Motor neuron (in vitro differentiated cells): ENCODE measurements at regions not wholly inside any gene's neighbourhood (a gene's known extent, or its start where the extent isn't known, plus 50 kb on each side); places are given as distances from the start of the nearest gene placed in this dataset.
A peak's percentile ranks its signal among the peaks of the same experiment; 100 is the strongest.

Source experiments
- ATAC-seq, 8 experiments: fragments of 200-7000 bp; cut with Tn5 transposase; replicated peaks in 6 of 8; 2 replicates each; pipeline ENCODE4 v1.8.0; 2021; ENCODE audit warnings: mild to moderate bottlenecking in 8 of 8, moderate library complexity in 8 of 8
- H3K27ac ChIP-seq, 2 donors: fragments of 250-450 bp; sonication (Bioruptor Pico); 2 replicates each; pipeline ENCODE4 v1.9.0; 2021; ENCODE audit warnings: antibody characterized with exemption in 2 of 2, mild to moderate bottlenecking in 2 of 2, moderate library complexity in 1 of 2
- H3K4me1 ChIP-seq, 2 donors: fragments of 250-450 bp; sonication (Bioruptor Pico); replicated peaks in 1 of 2; 2 replicates each; pipeline ENCODE4 v1.6.1; 2021; ENCODE audit warnings: antibody characterized with exemption in 2 of 2, mild to moderate bottlenecking in 2 of 2, moderate library complexity in 1 of 2
- H3K4me3 ChIP-seq, 5 donors: fragments of 250-450 bp; sonication (Bioruptor Pico); 2 replicates each; pipeline ENCODE4 v1.9.0; 2021; ENCODE audit warnings: antibody characterized with exemption in 5 of 5, mild to moderate bottlenecking in 5 of 5, moderate library complexity in 4 of 5
- WGBS, 10 experiments: fragments of 450-650 bp; shearing (Covaris generic); methylation state at CpG; one replicate each; pipeline ENCODE4 v1.0.0; 2022; 5-methylcytosine and 5-hydroxymethylcytosine counted together
- in situ Hi-C, 9 experiments: fragments of 400-800 bp; cut with MboI; loops; one replicate each; pipeline ENCODE4 v1.15.0; 2021; ENCODE audit warnings: low sequenced_read_pairs in 9 of 9, low pct_unique_long_range_greater_than_20kb in 2 of 9; ENCODE audit not compliant: unreplicated experiment in 9 of 9

- in situ Hi-C loops = no loop called here
- H3K27ac ChIP-seq = no peak overlapping the region
- WGBS, 10 experiments = 89 to 100% (median 100%) methylated on average over 1 of the region's 1 CpG; no CpG with 5 or more reads in 1 of the 10 experiments
- H3K4me1 ChIP-seq = peaks cover 7 to 8% of the 10 kb centered on the region in 2 donors
- ATAC-seq = no peak
- no peak overlapping the region for H3K4me3 ChIP-seq
These were observed 67.4 kb upstream of the ZEB2 start for GRCh38 chr2:144587306-144587705.

- WGBS, 10 experiments = 50 to 100% (median 89%) methylated on average over 1 to 2 of the region's 2 CpGs
- in situ Hi-C loops = no loop called here
These were observed 66.6 kb upstream of the ZEB2 start for GRCh38 chr2:144586476-144586875.

GRCh38 chr2:144583741-144584453, 64.0 kb upstream of the ZEB2 start:
- H3K4me3 ChIP-seq = no peak overlapping the region
- peak in 2 of 8 experiments; percentile 93 to 98 for ATAC-seq
- in situ Hi-C loops = no loop called here
- 38 to 100% (median 96%) methylated on average over 1 to 4 of the region's 4 CpGs; no CpG with 5 or more reads in 2 of the 10 experiments for WGBS, 10 experiments
- H3K27ac ChIP-seq = no peak overlapping the region
- peaks cover 19 to 20% of the 10 kb centered on the region in 2 donors for H3K4me1 ChIP-seq

More at GRCh38 chr2:144586476-144586875, 66.6 kb upstream of the ZEB2 start:
- Histone ChIP-seq H3K4me1 (peaks cover 7 to 9% of the 10 kb centered on the region in 2 donors), H3K4me3 (no peak overlapping the region), H3K27ac (no peak overlapping the region)
- no peak for ATAC-seq

GRCh38 chr2:144583381-144583729, 63.4 kb upstream of the ZEB2 start:
- peaks cover 19 to 20% of the 10 kb centered on the region in 2 donors for H3K4me1 ChIP-seq
- H3K4me3 ChIP-seq = no peak overlapping the region
- no peak for ATAC-seq
- 64 to 100% (median 94%) methylated on average over 1 to 6 of the region's 6 CpGs; no CpG with 5 or more reads in 2 of the 10 experiments for WGBS, 10 experiments
- in situ Hi-C loops = no loop called here
- no peak overlapping the region for H3K27ac ChIP-seq

GRCh38 chr2:144582651-144583380, 62.9 kb upstream of the ZEB2 start:
- no peak for ATAC-seq
- peak overlapping the region in 1 of 2 donors; percentile 32 for H3K27ac ChIP-seq
- H3K4me1 ChIP-seq = peaks cover 19 to 20% of the 10 kb centered on the region in 2 donors
- WGBS, 10 experiments = 68 to 100% (median 84%) methylated on average over 2 to 9 of the region's 12 CpGs; no CpG with 5 or more reads in 1 of the 10 experiments
- no peak overlapping the region for H3K4me3 ChIP-seq
- in situ Hi-C loops = no loop called here

- peaks cover 19 to 20% of the 10 kb centered on the region in 2 donors for H3K4me1 ChIP-seq
- no peak overlapping the region for H3K27ac ChIP-seq
- peak in 5 of 8 experiments; percentile 9 to 91 (median 82) for ATAC-seq
- 6 to 92% (median 71%) methylated on average over 1 to 4 of the region's 4 CpGs for WGBS, 10 experiments
- in situ Hi-C loops = no loop called here
- no peak overlapping the region for H3K4me3 ChIP-seq
These were observed 60.7 kb upstream of the ZEB2 start for GRCh38 chr2:144580521-144581161.

- Histone ChIP-seq H3K27ac (no peak overlapping the region), H3K4me1 (peaks cover 19 to 20% of the 10 kb centered on the region in 2 donors), H3K4me3 (no peak overlapping the region)
- 63 to 100% (median 82%) methylated on average over 2 to 4 of the region's 4 CpGs for WGBS, 10 experiments
- in situ Hi-C loops = no loop called here
- no peak for ATAC-seq
These were observed 59.6 kb upstream of the ZEB2 start for GRCh38 chr2:144579556-144579955.

GRCh38 chr2:144578099-144578498, 58.2 kb upstream of the ZEB2 start:
- H3K4me3 ChIP-seq = no peak overlapping the region
- WGBS, 10 experiments = 18 to 100% (median 87%) methylated on average over 1 to 3 of the region's 3 CpGs
- H3K4me1 ChIP-seq = peaks cover 18 to 20% of the 10 kb centered on the region in 2 donors
- H3K27ac ChIP-seq = no peak overlapping the region
- no peak for ATAC-seq
- in situ Hi-C loops = no loop called here

GRCh38 chr2:144572977-144573376, 53.1 kb upstream of the ZEB2 start:
- H3K4me1 ChIP-seq = peaks cover 2 to 9% of the 10 kb centered on the region in 2 donors
- no peak overlapping the region for H3K4me3 ChIP-seq
- in situ Hi-C loops = no loop called here
- no peak for ATAC-seq
- H3K27ac ChIP-seq = no peak overlapping the region

GRCh38 chr2:144571770-144572169, 51.9 kb upstream of the ZEB2 start:
- no peak for ATAC-seq
- 30 to 100% (median 100%) methylated on average over 1 of the region's 1 CpG; no CpG with 5 or more reads in 3 of the 10 experiments for WGBS, 10 experiments
- in situ Hi-C loops = no loop called here
- Histone ChIP-seq H3K4me1 (peaks cover 2 to 19% of the 10 kb centered on the region in 2 donors), H3K27ac (no peak overlapping the region), H3K4me3 (no peak overlapping the region)

GRCh38 chr2:144570566-144570965, 50.6 kb upstream of the ZEB2 start:
- no peak overlapping the region for H3K4me3 ChIP-seq
- WGBS, 10 experiments = 80 to 100% (median 97%) methylated on average over 1 to 3 of the region's 3 CpGs
- in situ Hi-C loops = no loop called here

More at GRCh38 chr2:144570566-144570965, 50.6 kb upstream of the ZEB2 start:
- ATAC-seq = no peak
- Histone ChIP-seq H3K27ac (no peak overlapping the region), H3K4me1 (peaks cover 6 to 28% of the 10 kb centered on the region in 2 donors)
